AG04450 (cell line): ENCODE measurements at regions not wholly inside any gene's neighbourhood (a gene's known extent, or its start where the extent isn't known, plus 50 kb on each side); places are given as distances from the start of the nearest gene placed in this dataset.
A peak's percentile ranks its signal among the peaks of the same experiment; 100 is the strongest.

Experiments
- CTCF ChIA-PET: fragments of 300-600, 350-600 bp; formaldehyde crosslinking; extraction: SDS; loops from one replicate; lab custom pipeline; 2022; ENCODE audit warnings: antibody characterized with exemption, inconsistent platforms; lab: Charles Lee
- POLR2A ChIA-PET: fragments of 350-600 bp; formaldehyde crosslinking; extraction: SDS; loops from one replicate; lab custom pipeline; 2021; ENCODE audit warnings: antibody characterized with exemption, inconsistent platforms; lab: Yijun Ruan, JAX
- DNase-seq: peaks from one replicate; pipeline ENCODE4 v3.0.0-alpha.2; 2011; ENCODE audit warnings: low read depth, low spot score
- H3K27ac ChIP-seq: one replicate; pipeline ENCODE4 v1.5.1; 2012; ENCODE audit warnings: low read depth, low read length, control low read depth
- H3K27me3 ChIP-seq: one replicate; pipeline ENCODE4 v1.6.0; 2012; ENCODE audit warnings: low read length; ENCODE audit not compliant: control insufficient read depth, insufficient read depth
- H3K4me3 ChIP-seq: 2 replicates; pipeline ENCODE4 v1.5.1; 2011; ENCODE audit warnings: mild to moderate bottlenecking, low read depth, low read length, control low read depth
- H3K9me3 ChIP-seq: 2 replicates; pipeline ENCODE4 v1.5.1; 2012; ENCODE audit warnings: low read length; ENCODE audit not compliant: control insufficient read depth, insufficient read depth
- CTCF ChIP-seq: IDR thresholded peaks from 2 replicates; pipeline ENCODE4 v1.5.1; 2011; ENCODE audit warnings: low read depth, low read length, control low read depth, inconsistent platforms

- ChIA-PET CTCF (interaction anchor here (0.6 to 1.5 kb wide), 4 partner anchors 18 to 38 kb away, joined by 3 to 7 read pairs (median 4); no protein-coding TSS in a partner anchor), POLR2A (interaction anchor here (0.5 to 1.6 kb wide), 2 partner anchors 24 to 227 kb away, joined by 3 to 11 read pairs; no protein-coding TSS in a partner anchor)
- Histone ChIP-seq H3K9me3 (no peaks in the 10 kb centered on the region), H3K27me3 (no peaks in the 10 kb centered on the region), H3K4me3 (no peak overlapping the region), H3K27ac (peak overlapping the region; percentile 84)
- DNase-seq = no peak
- no peak for TF ChIP-seq CTCF
Measured at GRCh38 chr2:39875914-39876267, 96.8 kb upstream of the THUMPD2 start.

- ChIA-PET CTCF (interaction anchor here (0.6 to 1.5 kb wide), 4 partner anchors 18 to 38 kb away, joined by 3 to 7 read pairs (median 4); no protein-coding TSS in a partner anchor), POLR2A (interaction anchor here (0.5 to 1.6 kb wide), 6 partner anchors 24 to 227 kb away, joined by 3 to 11 read pairs (median 4); no protein-coding TSS in a partner anchor)
- Histone ChIP-seq H3K27me3 (no peaks in the 10 kb centered on the region), H3K4me3 (no peak overlapping the region), H3K27ac (peak overlapping the region; percentile 84), H3K9me3 (no peaks in the 10 kb centered on the region)
- TF ChIP-seq CTCF = no peak
- peak; percentile 91 for DNase-seq
Measured at GRCh38 chr2:39875182-39875913, 96.3 kb upstream of the THUMPD2 start.

GRCh38 chr2:39874236-39874635 lies 95.2 kb upstream of the THUMPD2 start:
- H3K9me3 ChIP-seq = no peaks in the 10 kb centered on the region
- ChIA-PET POLR2A (no interaction called here), CTCF (no interaction called here)
- H3K27me3 ChIP-seq = no peaks in the 10 kb centered on the region
- H3K4me3 ChIP-seq = no peak overlapping the region
- H3K27ac ChIP-seq = no peak overlapping the region
- no peak for DNase-seq
- no peak for TF ChIP-seq CTCF

- no peak overlapping the region for H3K27ac ChIP-seq
- CTCF ChIA-PET = no interaction called here
- DNase-seq = no peak
- TF ChIP-seq CTCF = no peak
- POLR2A ChIA-PET = no interaction called here
- no peaks in the 10 kb centered on the region for H3K27me3 ChIP-seq
- no peak overlapping the region for H3K4me3 ChIP-seq
- H3K9me3 ChIP-seq = no peaks in the 10 kb centered on the region
Measured at GRCh38 chr2:39873586-39873985, 94.5 kb upstream of the THUMPD2 start.

GRCh38 chr2:39872748-39873147 lies 93.7 kb upstream of the THUMPD2 start:
- Histone ChIP-seq H3K27ac (no peak overlapping the region), H3K27me3 (no peaks in the 10 kb centered on the region), H3K9me3 (no peaks in the 10 kb centered on the region), H3K4me3 (no peak overlapping the region)
- TF ChIP-seq CTCF = no peak
- POLR2A ChIA-PET = no interaction called here
- CTCF ChIA-PET = no interaction called here
- DNase-seq = no peak
